ENCODE measurements at regions not wholly inside any gene's neighbourhood (a gene's known extent, or its start where the extent isn't known, plus 50 kb on each side); places are given as distances from the start of the nearest gene placed in this dataset.

DNA sequence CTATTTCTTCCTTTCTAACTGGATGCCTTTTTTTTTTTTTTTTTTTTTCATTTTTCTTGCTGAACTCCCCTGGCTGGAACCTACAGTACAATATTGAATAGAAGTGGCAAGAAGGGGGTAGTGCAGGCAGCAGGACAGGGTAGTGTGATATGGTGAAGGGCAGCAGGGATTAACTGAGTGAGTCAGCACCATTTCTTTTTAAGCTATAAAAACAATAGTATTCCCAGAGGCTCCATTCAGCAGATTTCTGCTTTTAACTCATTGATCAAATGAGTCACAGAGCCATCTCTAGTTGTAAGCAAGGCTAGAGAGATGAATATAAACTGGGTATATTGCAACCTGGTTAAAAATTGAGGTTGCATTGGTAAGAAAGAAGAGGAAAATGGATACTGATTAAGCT lies 53.6 kb upstream of the SETD7 start:
- TF ChIP-seq, protein P1, sequence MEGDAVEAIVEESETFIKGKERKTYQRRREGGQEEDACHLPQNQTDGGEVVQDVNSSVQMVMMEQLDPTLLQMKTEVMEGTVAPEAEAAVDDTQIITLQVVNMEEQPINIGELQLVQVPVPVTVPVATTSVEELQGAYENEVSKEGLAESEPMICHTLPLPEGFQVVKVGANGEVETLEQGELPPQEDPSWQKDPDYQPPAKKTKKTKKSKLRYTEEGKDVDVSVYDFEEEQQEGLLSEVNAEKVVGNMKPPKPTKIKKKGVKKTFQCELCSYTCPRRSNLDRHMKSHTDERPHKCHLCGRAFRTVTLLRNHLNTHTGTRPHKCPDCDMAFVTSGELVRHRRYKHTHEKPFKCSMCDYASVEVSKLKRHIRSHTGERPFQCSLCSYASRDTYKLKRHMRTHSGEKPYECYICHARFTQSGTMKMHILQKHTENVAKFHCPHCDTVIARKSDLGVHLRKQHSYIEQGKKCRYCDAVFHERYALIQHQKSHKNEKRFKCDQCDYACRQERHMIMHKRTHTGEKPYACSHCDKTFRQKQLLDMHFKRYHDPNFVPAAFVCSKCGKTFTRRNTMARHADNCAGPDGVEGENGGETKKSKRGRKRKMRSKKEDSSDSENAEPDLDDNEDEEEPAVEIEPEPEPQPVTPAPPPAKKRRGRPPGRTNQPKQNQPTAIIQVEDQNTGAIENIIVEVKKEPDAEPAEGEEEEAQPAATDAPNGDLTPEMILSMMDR (IDR thresholded peaks at IDR 0.05; ENCODE audit: low read length): no peak
- no peak for TF ChIP-seq EZH2 (optimal IDR thresholded peaks at IDR 0.05; ENCODE audit: low read depth, low read length)
